HEK293T (cell line): ENCODE measurements at regions not wholly inside any gene's neighbourhood (a gene's known extent, or its start where the extent isn't known, plus 50 kb on each side); places are given as distances from the start of the nearest gene placed in this dataset.

Experiments used
- CTCF ChIA-PET: fragments of 350-600 bp; formaldehyde crosslinking; extraction: SDS; loops from one replicate; lab custom pipeline; 2021; ENCODE audit warnings: antibody characterized with exemption, inconsistent platforms; lab: Yijun Ruan, JAX
- POLR2A ChIA-PET: fragments of 350-600 bp; formaldehyde crosslinking; extraction: SDS; loops from one replicate; lab custom pipeline; 2020; ENCODE audit warnings: antibody characterized with exemption, inconsistent platforms; lab: Yijun Ruan, JAX
- DNase-seq: peaks from one replicate; pipeline ENCODE4 v3.0.0; 2012; ENCODE audit warnings: mixed read lengths; ENCODE audit errors: extremely low spot score
- ARNT ChIP-seq: fragments of 450-650 bp; IDR thresholded peaks from 2 replicates; pipeline ENCODE4 v1.6.1; 2017; ENCODE audit warnings: mild to moderate bottlenecking
- BHLHE40 ChIP-seq: fragments of 450-650 bp; IDR thresholded peaks from 2 replicates; pipeline ENCODE4 v1.6.1; 2016; ENCODE audit warnings: mild to moderate bottlenecking, moderate library complexity, borderline replicate concordance
- CTBP1 ChIP-seq: fragments of 450-650 bp; IDR thresholded peaks from 2 replicates; pipeline ENCODE4 v1.6.1; 2016; ENCODE audit warnings: borderline replicate concordance
- ELF4 ChIP-seq: fragments of 450-650 bp; IDR thresholded peaks from 2 replicates; pipeline ENCODE4 v1.6.1; 2017; ENCODE audit warnings: antibody characterized with exemption
- FOXA1 ChIP-seq: fragments of 450-650 bp; IDR thresholded peaks from 2 replicates; pipeline ENCODE4 v1.6.1; 2016; ENCODE audit warnings: mild to moderate bottlenecking
- FOXK2 ChIP-seq: fragments of 450-650 bp; IDR thresholded peaks from 2 replicates; pipeline ENCODE4 v1.6.1; 2016; ENCODE audit warnings: mild to moderate bottlenecking
- FOXM1 ChIP-seq: fragments of 450-650 bp; IDR thresholded peaks from 2 replicates; pipeline ENCODE4 v1.6.1; 2017; ENCODE audit warnings: mild to moderate bottlenecking, borderline replicate concordance
- HDGF ChIP-seq: fragments of 450-650 bp; IDR thresholded peaks from 2 replicates; pipeline ENCODE4 v1.6.1; 2017; ENCODE audit warnings: antibody characterized with exemption, borderline replicate concordance
- L3MBTL2 ChIP-seq: fragments of 450-650 bp; conservative IDR thresholded peaks from 2 replicates; pipeline ENCODE4 v1.6.1; 2016; ENCODE audit warnings: mild to moderate bottlenecking
- LEF1 ChIP-seq: fragments of 450-650 bp; IDR thresholded peaks from 2 replicates; pipeline ENCODE4 v1.6.1; 2017; ENCODE audit warnings: mild to moderate bottlenecking, borderline replicate concordance
- NFRKB ChIP-seq: fragments of 450-650 bp; IDR thresholded peaks from 2 replicates; pipeline ENCODE4 v1.6.1; 2016; ENCODE audit warnings: mild to moderate bottlenecking, moderate library complexity
- SP1 ChIP-seq: fragments of 450-650 bp; IDR thresholded peaks from 2 replicates; pipeline ENCODE4 v1.6.1; 2017
- SUZ12 ChIP-seq: fragments of 450-650 bp; IDR thresholded peaks from 2 replicates; pipeline ENCODE4 v1.6.1; 2016; ENCODE audit warnings: mild to moderate bottlenecking
- TARDBP ChIP-seq: fragments of 450-650 bp; IDR thresholded peaks from 2 replicates; pipeline ENCODE4 v1.6.1; 2016
- ZNF384 ChIP-seq: fragments of 450-650 bp; IDR thresholded peaks from 2 replicates; pipeline ENCODE4 v1.6.1; 2016
- TF ChIP-seq, protein P1 (sequence below): fragments of 450-650 bp; IDR thresholded peaks from 2 replicates; pipeline ENCODE4 v1.6.1; 2016

DNA sequence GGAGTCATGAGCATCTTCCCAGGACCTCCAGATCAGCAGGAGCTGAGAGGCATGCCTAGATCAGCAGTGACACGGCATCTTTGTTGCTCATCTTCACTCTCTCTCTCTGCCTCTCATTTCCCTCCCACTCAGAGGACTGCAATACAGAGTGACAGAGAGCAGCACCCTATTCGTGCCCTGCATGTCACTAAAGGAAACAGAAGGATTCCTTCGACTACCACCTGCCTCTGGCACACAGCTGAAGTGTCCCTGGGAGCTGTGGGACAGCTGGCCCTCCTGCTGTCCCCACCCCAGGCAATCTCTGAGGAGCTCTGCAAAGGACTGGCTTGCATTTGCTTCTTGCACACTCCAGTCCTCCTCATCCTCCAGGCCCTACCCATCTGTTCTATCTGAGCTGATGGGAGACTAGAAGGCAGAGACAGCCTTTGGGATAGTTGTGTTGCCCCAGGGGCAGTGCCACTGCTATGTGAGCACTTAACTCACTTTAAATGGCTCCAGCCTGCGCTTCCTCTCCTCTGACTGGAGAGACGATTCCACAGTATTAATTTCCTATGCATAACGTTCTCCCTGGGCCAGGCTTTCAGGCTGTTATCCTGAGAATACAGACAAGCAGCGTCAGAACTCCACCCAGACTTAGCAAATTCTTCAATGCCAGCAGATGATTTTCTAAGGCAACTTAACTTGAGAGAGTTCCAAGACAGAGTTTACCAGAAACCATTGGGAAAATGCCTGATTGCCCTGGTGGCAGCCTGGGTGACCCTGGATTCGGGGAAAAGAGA is 167.6 kb upstream of the MAP1B start:
- ChIA-PET CTCF (no interaction called here), POLR2A (no interaction called here)
- TF ChIP-seq BHLHE40 = no peak
- no peak for TF ChIP-seq L3MBTL2
- TF ChIP-seq SUZ12 = no peak
- TF ChIP-seq ARNT = no peak
- no peak for TF ChIP-seq ZNF384
- no peak for TF ChIP-seq NFRKB
- TF ChIP-seq LEF1 = no peak
- TF ChIP-seq HDGF = no peak
- no peak for TF ChIP-seq TARDBP
- TF ChIP-seq FOXM1 = no peak
- TF ChIP-seq CTBP1 = no peak
- no peak for TF ChIP-seq FOXK2
- no peak for DNase-seq

DNA sequence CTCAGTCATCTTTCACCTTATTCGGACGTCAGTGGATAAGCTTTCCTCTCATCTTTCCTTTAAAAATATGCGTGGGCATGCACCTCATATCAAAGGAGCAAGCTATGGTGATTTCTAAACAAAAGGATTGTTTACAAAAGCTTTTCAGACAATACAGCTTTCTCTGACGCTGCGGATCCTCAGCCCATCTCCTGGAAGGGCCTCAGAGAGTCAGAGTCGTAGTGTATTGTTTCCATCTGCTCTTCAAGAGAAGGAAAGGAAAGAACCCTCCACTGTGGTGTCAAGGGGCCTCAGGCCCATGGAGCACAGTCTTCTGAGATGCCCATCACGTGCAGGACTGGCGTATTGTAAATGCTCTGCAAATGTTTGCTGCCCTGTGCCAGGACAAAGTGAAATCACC is 163.4 kb upstream of the MAP1B start:
- ChIA-PET POLR2A (no interaction called here), CTCF (no interaction called here)
- TF ChIP-seq TARDBP = no peak
- no peak for TF ChIP-seq ARNT
- TF ChIP-seq BHLHE40 = no peak
- no peak for DNase-seq

DNA sequence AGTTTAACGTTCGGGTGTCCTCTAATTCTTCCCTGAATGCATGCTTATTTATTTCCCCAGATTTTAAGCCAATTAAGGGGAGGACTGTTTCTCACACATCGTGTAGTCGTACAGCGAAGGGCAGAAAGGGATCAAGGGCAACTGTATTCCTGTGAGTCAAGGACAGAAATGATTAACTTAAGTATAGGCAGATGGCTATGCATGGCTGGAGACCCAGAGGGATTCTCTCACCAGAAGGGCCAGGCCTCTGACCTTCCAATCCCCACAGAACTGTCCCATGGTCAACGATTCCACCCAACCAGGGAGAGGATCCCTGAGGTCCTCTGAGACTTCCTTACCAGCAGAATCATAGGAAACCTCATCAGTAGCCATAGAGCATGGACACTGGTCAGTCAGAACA is 161.8 kb upstream of the MAP1B start:
- DNase-seq = no peak
- ChIA-PET POLR2A (no interaction called here), CTCF (no interaction called here)
- no peak for TF ChIP-seq SUZ12
- no peak for TF ChIP-seq CTBP1
- no peak for TF ChIP-seq ELF4
- no peak for TF ChIP-seq TARDBP
- TF ChIP-seq FOXK2 = no peak
- TF ChIP-seq BHLHE40 = no peak
- no peak for TF ChIP-seq SP1
- TF ChIP-seq FOXM1 = no peak
- TF ChIP-seq, protein P1, sequence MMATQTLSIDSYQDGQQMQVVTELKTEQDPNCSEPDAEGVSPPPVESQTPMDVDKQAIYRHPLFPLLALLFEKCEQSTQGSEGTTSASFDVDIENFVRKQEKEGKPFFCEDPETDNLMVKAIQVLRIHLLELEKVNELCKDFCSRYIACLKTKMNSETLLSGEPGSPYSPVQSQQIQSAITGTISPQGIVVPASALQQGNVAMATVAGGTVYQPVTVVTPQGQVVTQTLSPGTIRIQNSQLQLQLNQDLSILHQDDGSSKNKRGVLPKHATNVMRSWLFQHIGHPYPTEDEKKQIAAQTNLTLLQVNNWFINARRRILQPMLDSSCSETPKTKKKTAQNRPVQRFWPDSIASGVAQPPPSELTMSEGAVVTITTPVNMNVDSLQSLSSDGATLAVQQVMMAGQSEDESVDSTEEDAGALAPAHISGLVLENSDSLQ = no peak
- no peak for TF ChIP-seq ARNT
- no peak for TF ChIP-seq ZNF384
- TF ChIP-seq HDGF = no peak
- no peak for TF ChIP-seq FOXA1
- no peak for TF ChIP-seq NFRKB
- TF ChIP-seq L3MBTL2 = no peak
- no peak for TF ChIP-seq LEF1

DNA sequence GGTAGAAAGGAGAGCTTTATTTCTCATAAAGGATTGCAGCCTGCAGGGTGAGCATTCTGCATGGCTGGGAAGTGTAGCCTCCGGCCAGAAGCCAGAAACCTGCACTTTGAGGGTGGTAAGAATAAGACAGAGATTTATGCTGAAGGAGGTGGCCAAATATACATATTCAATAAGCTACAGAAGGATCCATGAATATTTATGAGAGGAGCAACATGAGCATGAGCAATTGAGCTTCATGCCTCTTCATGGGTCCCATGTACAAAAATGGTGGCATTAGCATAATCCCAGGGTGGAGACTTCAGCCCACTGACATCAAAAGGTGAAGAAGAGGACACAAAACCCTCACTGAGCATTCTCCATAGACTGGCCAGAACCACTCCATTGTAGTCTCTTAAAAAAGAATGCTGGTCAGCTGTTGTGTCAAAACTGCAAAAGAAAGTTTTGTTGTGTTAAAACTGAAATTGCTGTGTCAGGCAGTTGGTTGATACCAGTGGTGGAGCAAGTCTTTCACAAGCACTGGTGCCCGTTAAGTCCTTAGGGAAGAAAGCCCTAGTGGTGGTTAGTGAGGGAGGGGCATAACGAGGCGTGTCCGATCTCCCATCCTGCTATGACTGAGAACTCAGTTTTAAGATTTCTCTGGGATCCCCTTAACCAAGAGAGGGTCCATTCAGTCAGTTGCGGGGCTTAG is 160.8 kb upstream of the MAP1B start:
- DNase-seq = no peak
- CTCF ChIA-PET = no interaction called here
- TF ChIP-seq ZNF384 (no peak), SUZ12 (no peak), HDGF (no peak), LEF1 (no peak), BHLHE40 (no peak), ELF4 (no peak), FOXK2 (no peak), ARNT (no peak), CTBP1 (no peak)
- POLR2A ChIA-PET = no interaction called here

DNA sequence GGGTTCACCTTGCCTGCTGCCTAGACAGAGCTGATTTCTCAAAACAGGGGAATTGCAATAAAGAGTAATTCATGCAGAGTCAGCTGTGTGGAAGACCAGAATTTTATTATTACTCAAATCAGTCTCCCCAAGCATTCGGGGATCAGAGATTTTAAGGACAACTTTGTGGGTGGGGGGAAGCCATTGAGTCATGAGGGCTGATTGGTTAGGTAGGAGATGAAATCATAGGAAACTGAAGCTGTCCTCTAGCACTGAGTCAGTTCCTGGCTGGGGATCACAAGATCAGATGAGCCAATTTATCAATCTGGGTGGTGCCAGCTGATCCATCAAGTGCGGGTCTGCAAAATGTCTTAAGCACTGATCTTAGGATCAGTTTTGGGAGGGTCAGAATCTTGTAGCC is 159.1 kb upstream of the MAP1B start:
- DNase-seq = no peak
- TF ChIP-seq TARDBP = no peak
- no peak for TF ChIP-seq HDGF
- no peak for TF ChIP-seq ARNT
- TF ChIP-seq NFRKB = no peak
- TF ChIP-seq, protein P1 = no peak
- TF ChIP-seq SUZ12 = no peak
- no peak for TF ChIP-seq FOXK2
- TF ChIP-seq CTBP1 = no peak
- TF ChIP-seq ELF4 = no peak
- TF ChIP-seq ZNF384 = no peak
- TF ChIP-seq FOXM1 = no peak
- TF ChIP-seq SP1 = no peak
- TF ChIP-seq L3MBTL2 = no peak
- no peak for TF ChIP-seq FOXA1
- TF ChIP-seq BHLHE40 = no peak
- no peak for TF ChIP-seq LEF1
- POLR2A ChIA-PET = no interaction called here
- CTCF ChIA-PET = no interaction called here

DNA sequence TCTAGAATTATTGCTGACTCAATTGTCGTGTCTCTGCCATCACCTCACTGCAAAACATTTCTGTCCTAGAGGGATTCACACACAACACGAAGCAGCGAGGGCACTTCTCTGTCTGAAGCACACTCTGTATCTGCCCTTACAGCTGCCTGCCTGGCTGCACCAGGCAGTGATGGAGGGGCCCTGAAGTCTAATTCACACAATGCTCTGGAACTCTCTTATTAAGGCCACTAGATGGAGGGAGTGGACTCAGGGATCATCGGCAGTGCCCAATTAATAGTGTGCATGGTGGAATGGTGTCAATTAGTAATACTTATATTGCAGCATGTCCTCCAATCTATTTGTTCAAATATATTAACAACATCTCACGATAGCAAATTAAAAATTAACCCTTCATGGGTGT is 157.5 kb upstream of the MAP1B start:
- CTCF ChIA-PET = no interaction called here
- no peak for DNase-seq
- no peak for TF ChIP-seq ARNT
- no peak for TF ChIP-seq FOXK2
- no peak for TF ChIP-seq SP1
- no peak for TF ChIP-seq NFRKB
- TF ChIP-seq ELF4 = no peak
- POLR2A ChIA-PET = no interaction called here

DNA sequence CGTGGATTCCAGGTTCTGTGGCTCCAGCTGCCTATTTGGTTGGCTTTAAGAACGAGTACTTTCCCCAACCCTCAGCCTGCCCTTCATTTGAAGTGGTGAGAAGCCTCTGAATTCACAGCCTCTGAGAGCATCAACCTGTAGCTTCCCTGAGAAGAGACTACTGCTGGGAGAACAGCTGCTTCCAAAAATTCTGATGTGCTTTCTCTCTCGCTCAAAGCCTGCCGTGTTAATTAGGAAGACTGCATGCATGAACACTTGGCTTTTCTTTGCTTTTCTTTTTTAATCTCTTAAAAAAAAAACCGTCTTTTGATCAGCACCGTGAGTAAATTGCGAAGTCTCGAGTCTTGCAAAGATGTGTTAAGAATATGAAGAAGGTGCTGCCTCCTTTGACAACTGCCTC is 153.4 kb upstream of the MAP1B start:
- POLR2A ChIA-PET = no interaction called here
- DNase-seq = no peak
- TF ChIP-seq CTBP1 (no peak), NFRKB (no peak), FOXM1 (no peak), TARDBP (no peak), HDGF (no peak), SP1 (no peak), ARNT (no peak), ELF4 (no peak), L3MBTL2 (no peak), SUZ12 (no peak), FOXA1 (no peak), FOXK2 (no peak), ZNF384 (no peak), LEF1 (no peak), BHLHE40 (no peak)
- TF ChIP-seq, protein P1 = no peak
- CTCF ChIA-PET = no interaction called here
